ENCODE measurements at regions not wholly inside any gene's neighbourhood (a gene's known extent, or its start where the extent isn't known, plus 50 kb on each side); places are given as distances from the start of the nearest gene placed in this dataset.

DNA sequence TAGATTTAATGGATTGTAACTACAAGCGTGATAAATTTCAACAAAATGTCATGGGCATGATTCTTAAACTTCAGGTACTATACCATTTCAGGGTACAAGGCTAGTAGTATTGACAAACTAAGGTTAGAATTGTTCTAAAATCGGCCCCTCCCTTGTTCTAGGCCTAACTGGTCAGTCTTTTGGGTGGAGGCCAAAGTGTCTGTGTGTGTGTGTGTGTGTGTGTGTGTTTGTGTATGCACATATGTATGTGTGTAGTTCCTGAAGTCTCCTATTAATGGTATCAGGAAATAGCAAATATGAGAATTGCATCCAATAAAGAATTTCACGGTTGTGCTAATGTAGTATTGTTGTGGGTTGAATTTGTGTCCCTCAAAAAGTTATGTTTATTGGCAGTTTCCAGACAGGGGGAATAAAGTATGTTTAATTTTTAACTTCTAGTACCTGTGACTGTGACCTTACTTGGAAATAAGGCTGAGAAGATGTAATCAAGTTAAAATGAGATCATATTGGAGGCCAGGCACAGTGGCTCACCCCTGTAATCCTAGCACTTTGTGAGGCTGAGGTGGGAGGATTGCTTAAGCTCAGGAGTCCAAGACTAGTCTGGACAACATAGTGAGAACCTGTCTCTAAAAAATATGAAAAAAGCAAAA, 119.2 kb downstream of the KLF5 start:
- no peak overlapping the region for H3K4me3 ChIP-seq (ENCODE audit: low read length)
- H3K9me2 ChIP-seq (replicated peaks; ENCODE audit: insufficient read depth, low read length): no peaks in the 10 kb centered on the region
- H2AFZ ChIP-seq (ENCODE audit: low read length): no peak overlapping the region
- H3K79me2 ChIP-seq (ENCODE audit: low read length): no peaks in the 10 kb centered on the region
- no peaks in the 10 kb centered on the region for H3K4me1 ChIP-seq (ENCODE audit: low read length)
- H3K9ac ChIP-seq (ENCODE audit: low read length): no peak overlapping the region
- no peak overlapping the region for H3K27ac ChIP-seq (ENCODE audit: low read length)
- H3K27me3 ChIP-seq (ENCODE audit: low read length): no peaks in the 10 kb centered on the region
- no peak overlapping the region for H3K4me2 ChIP-seq (ENCODE audit: low read depth, low read length, poor library complexity, severe bottlenecking)
- H4K20me1 ChIP-seq (ENCODE audit: insufficient read depth, low read depth, low read length): no peaks in the 10 kb centered on the region
- no peaks in the 10 kb centered on the region for H3K36me3 ChIP-seq (ENCODE audit: insufficient read depth, low read length)
- H3K9me3 ChIP-seq (ENCODE audit: low read length): no peaks in the 10 kb centered on the region
- no peak for DNase-seq

DNA sequence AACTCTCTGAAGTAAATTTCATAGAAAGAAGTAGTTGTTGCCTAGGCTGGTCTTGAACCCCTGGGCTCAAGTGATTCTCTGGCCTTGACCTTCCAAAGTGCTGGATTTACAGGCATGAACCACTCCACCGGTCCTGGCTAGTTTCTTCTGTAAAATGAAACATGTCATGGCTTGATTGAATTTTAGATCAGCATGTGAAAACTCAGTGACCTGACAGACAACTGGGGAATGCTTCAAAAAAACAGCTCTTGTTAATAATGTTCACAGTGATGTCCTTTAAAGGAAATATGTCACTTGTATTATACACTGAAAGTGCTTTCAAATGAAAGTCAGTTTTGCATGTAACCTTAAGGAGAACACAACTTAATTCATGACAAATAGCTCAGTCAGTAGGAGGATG, 118.2 kb downstream of the KLF5 start:
- no peak for DNase-seq
- Histone ChIP-seq H3K9me3 (ENCODE audit: low read length) (no peaks in the 10 kb centered on the region), H2AFZ (ENCODE audit: low read length) (no peak overlapping the region)

DNA sequence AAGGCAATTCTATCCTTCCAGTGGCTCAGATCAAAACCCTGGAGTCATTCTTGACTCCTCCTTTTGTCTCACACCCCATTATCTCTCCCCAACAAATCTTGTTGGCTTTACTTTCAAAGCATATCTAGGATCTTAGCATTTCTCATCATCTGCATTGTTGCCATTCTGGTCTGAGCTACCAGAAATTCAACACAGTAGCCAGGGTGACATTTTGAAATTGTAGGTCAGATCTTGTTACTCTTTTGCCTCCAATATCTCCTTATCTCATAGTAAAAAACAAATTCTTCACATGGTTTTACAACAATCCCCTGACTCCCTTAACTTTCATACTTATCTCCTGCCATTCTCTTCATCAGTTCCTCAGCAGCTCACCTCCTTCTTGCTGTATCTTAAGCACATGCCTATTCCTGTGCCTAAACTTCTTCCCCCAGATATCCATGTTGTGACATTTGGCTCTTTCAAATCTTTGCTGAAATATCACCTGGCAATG, 115.8 kb downstream of the KLF5 start:
- Histone ChIP-seq H4K20me1 (ENCODE audit: insufficient read depth, low read depth, low read length) (no peaks in the 10 kb centered on the region), H3K79me2 (ENCODE audit: low read length) (no peaks in the 10 kb centered on the region), H3K27me3 (ENCODE audit: low read length) (no peaks in the 10 kb centered on the region; the same call in 1 of the 2 replicates), H3K4me3 (ENCODE audit: low read length) (no peak overlapping the region), H2AFZ (ENCODE audit: low read length) (no peak overlapping the region), H3K9ac (ENCODE audit: low read length) (no peak overlapping the region), H3K4me2 (ENCODE audit: low read depth, low read length, poor library complexity, severe bottlenecking) (no peak overlapping the region), H3K4me1 (ENCODE audit: low read length) (peaks cover 5% of the 10 kb centered on the region), H3K36me3 (ENCODE audit: insufficient read depth, low read length) (no peaks in the 10 kb centered on the region), H3K9me2 (replicated peaks; ENCODE audit: insufficient read depth, low read length) (no peaks in the 10 kb centered on the region), H3K9me3 (ENCODE audit: low read length) (no peaks in the 10 kb centered on the region), H3K27ac (ENCODE audit: low read length) (no peak overlapping the region)
- no peak for DNase-seq

More for the DNA sequence above, 118.2 kb downstream of the KLF5 start:
- no peaks in the 10 kb centered on the region for H3K79me2 ChIP-seq (ENCODE audit: low read length)
- H3K27me3 ChIP-seq (ENCODE audit: low read length): no peaks in the 10 kb centered on the region
- no peak overlapping the region for H3K27ac ChIP-seq (ENCODE audit: low read length)
- H3K4me1 ChIP-seq (ENCODE audit: low read length): no peaks in the 10 kb centered on the region
- H3K36me3 ChIP-seq (ENCODE audit: insufficient read depth, low read length): no peaks in the 10 kb centered on the region
- H3K9ac ChIP-seq (ENCODE audit: low read length): no peak overlapping the region
- H3K4me2 ChIP-seq (ENCODE audit: low read depth, low read length, poor library complexity, severe bottlenecking): no peak overlapping the region
- no peaks in the 10 kb centered on the region for H4K20me1 ChIP-seq (ENCODE audit: insufficient read depth, low read depth, low read length)
- H3K4me3 ChIP-seq (ENCODE audit: low read length): no peak overlapping the region
- no peaks in the 10 kb centered on the region for H3K9me2 ChIP-seq (replicated peaks; ENCODE audit: insufficient read depth, low read length)

DNA sequence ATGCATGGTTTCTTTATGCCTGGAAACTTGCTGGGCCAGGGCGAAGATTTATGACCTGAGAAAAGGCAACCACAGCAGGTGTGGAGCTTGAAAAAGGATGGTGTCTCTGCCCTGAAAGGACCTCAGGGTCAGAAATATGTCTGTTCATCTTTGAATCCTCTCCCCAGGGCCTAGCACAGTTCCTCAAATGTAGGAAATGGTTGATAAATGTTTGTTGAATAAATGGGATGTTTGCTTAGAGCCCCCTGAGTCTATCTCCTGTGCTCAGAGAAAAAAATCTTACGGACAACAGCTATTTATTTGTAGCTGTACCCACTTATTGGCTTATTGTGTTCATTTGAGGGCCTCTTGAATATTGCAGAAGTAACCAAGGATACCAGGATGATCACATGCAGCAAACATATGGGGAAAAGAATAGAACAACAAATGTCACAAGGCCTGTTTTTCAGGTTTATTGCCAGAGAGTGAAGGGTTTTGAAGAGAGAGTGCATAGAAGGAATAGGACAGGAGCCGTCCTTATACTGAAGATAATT, 114.5 kb downstream of the KLF5 start:
- no peaks in the 10 kb centered on the region for H3K79me2 ChIP-seq (ENCODE audit: low read length)
- H3K9me2 ChIP-seq (replicated peaks; ENCODE audit: insufficient read depth, low read length): no peaks in the 10 kb centered on the region
- no peak for DNase-seq
- H3K27ac ChIP-seq (ENCODE audit: low read length): no peak overlapping the region
- no peaks in the 10 kb centered on the region for H3K36me3 ChIP-seq (ENCODE audit: insufficient read depth, low read length)
- no peaks in the 10 kb centered on the region for H4K20me1 ChIP-seq (ENCODE audit: insufficient read depth, low read depth, low read length)
- H3K27me3 ChIP-seq (ENCODE audit: low read length): no peaks in the 10 kb centered on the region; the same call in 1 of the 2 replicates
- no peak overlapping the region for H3K4me3 ChIP-seq (ENCODE audit: low read length)
- H3K4me1 ChIP-seq (ENCODE audit: low read length): peaks cover 5% of the 10 kb centered on the region
- H3K9me3 ChIP-seq (ENCODE audit: low read length): no peaks in the 10 kb centered on the region
- no peak overlapping the region for H3K4me2 ChIP-seq (ENCODE audit: low read depth, low read length, poor library complexity, severe bottlenecking)
- H3K9ac ChIP-seq (ENCODE audit: low read length): no peak overlapping the region
- H2AFZ ChIP-seq (ENCODE audit: low read length): no peak overlapping the region

DNA sequence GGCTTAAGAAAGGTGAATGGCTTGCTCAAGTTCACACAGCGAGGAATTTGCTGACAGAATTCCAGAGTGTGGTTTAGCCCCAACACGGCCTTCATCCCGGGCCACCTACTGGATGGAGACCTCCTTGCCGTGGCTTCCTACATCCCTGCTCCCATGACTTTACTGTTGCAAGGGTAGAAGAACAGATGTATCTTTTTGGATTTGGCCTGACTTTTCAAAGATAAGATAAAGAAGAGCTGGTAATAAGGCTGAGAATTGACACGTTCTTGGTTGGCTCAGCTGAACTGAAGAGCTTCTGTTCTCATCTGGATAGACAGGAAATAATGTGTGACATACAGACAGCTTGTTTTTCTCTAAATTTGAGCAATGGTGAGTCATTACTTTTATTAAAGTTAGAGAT, 113.1 kb downstream of the KLF5 start:
- H3K4me1 ChIP-seq (ENCODE audit: low read length): peaks cover 5% of the 10 kb centered on the region
- H3K9me2 ChIP-seq (replicated peaks; ENCODE audit: insufficient read depth, low read length): no peaks in the 10 kb centered on the region
- H3K79me2 ChIP-seq (ENCODE audit: low read length): no peaks in the 10 kb centered on the region
- H3K4me3 ChIP-seq (ENCODE audit: low read length): no peak overlapping the region
- no peak overlapping the region for H3K27ac ChIP-seq (ENCODE audit: low read length)
- H3K4me2 ChIP-seq (ENCODE audit: low read depth, low read length, poor library complexity, severe bottlenecking): no peak overlapping the region
- DNase-seq: no peak
- H3K9ac ChIP-seq (ENCODE audit: low read length): no peak overlapping the region
- no peaks in the 10 kb centered on the region for H3K9me3 ChIP-seq (ENCODE audit: low read length)
- H3K27me3 ChIP-seq (ENCODE audit: low read length): no peaks in the 10 kb centered on the region; the same call in 1 of the 2 replicates
- no peak overlapping the region for H2AFZ ChIP-seq (ENCODE audit: low read length)
- no peaks in the 10 kb centered on the region for H4K20me1 ChIP-seq (ENCODE audit: insufficient read depth, low read depth, low read length)
- no peaks in the 10 kb centered on the region for H3K36me3 ChIP-seq (ENCODE audit: insufficient read depth, low read length)

DNA sequence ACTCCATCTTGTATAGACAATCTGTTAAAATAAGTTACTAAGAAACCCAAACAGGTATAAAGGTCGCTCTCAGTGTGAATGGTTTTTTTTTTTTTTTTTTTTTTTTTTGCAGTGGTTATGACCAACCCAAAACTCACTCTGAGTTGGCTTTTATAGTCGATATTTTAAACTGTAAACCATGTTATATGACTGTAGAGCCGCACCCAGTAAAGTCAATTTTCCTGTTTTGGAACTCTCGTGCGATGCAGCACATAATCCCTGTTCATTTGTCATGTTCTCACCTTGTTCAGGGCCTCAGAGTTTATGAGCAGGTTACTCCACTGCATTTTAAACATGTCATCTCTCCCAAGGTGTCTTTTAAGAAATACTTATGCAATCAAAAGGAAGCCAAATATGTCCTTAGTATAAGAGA, 112.5 kb downstream of the KLF5 start:
- H3K9me2 ChIP-seq (replicated peaks; ENCODE audit: insufficient read depth, low read length): no peaks in the 10 kb centered on the region
- no peaks in the 10 kb centered on the region; the same call in 1 of the 2 replicates for H3K27me3 ChIP-seq (ENCODE audit: low read length)
- H3K4me1 ChIP-seq (ENCODE audit: low read length): peaks cover 5% of the 10 kb centered on the region
- H3K9ac ChIP-seq (ENCODE audit: low read length): no peak overlapping the region
- no peak for DNase-seq
- H3K79me2 ChIP-seq (ENCODE audit: low read length): no peaks in the 10 kb centered on the region
- no peak overlapping the region for H2AFZ ChIP-seq (ENCODE audit: low read length)
- H3K36me3 ChIP-seq (ENCODE audit: insufficient read depth, low read length): no peaks in the 10 kb centered on the region
- H3K4me3 ChIP-seq (ENCODE audit: low read length): no peak overlapping the region
- H4K20me1 ChIP-seq (ENCODE audit: insufficient read depth, low read depth, low read length): no peaks in the 10 kb centered on the region
- H3K9me3 ChIP-seq (ENCODE audit: low read length): no peaks in the 10 kb centered on the region
- H3K4me2 ChIP-seq (ENCODE audit: low read depth, low read length, poor library complexity, severe bottlenecking): no peak overlapping the region
- no peak overlapping the region for H3K27ac ChIP-seq (ENCODE audit: low read length)

DNA sequence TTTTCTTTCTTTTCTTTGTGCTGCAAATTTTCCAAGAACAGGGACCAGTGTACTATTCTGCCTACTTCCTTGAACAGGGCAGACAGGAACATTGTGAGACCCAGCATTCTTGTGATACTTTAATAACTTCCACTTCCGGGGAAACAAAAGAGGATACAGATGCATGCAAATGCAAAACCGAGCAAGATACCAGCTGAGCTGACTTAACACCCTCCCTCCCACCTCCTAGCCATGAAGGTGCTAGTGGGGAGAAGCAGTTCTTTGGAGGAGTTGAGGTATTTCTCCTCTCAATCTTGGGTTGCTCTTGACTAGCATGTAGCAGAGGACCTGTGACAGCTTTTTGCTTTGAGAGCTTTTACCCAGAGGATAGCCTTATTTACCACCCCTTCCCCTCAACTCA, 111.2 kb downstream of the KLF5 start:
- no peak overlapping the region for H2AFZ ChIP-seq (ENCODE audit: low read length)
- no peak for DNase-seq

DNA sequence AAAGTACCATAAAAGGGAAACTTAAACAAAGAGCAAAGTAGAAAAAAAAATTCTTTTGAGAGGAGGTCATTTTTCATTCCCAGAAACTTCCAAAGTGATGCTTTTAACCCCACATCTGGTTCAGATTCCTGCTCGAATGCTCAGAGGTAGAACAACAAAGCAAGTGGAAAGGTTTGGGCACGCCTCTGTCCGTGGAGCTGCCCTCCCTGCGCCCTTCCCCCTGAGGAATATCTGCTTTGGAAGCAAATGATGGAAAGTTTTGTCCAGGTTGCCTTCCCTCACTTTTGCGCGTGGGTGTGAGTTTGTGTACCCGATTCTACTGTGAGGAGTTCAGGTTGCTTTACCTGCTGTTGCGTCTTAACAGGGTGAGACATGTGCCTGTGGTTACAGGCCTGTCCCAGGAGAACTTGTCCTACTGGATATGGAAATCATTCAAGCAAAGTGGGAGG, 110.2 kb downstream of the KLF5 start:
- Histone ChIP-seq H3K4me1 (ENCODE audit: low read length) (peaks cover 5% of the 10 kb centered on the region), H3K9ac (ENCODE audit: low read length) (no peak overlapping the region), H2AFZ (ENCODE audit: low read length) (no peak overlapping the region), H3K4me2 (ENCODE audit: low read depth, low read length, poor library complexity, severe bottlenecking) (no peak overlapping the region), H3K27ac (ENCODE audit: low read length) (no peak overlapping the region), H3K9me2 (replicated peaks; ENCODE audit: insufficient read depth, low read length) (no peaks in the 10 kb centered on the region), H3K79me2 (ENCODE audit: low read length) (no peaks in the 10 kb centered on the region), H3K4me3 (ENCODE audit: low read length) (no peak overlapping the region), H3K36me3 (ENCODE audit: insufficient read depth, low read length) (no peaks in the 10 kb centered on the region), H3K9me3 (ENCODE audit: low read length) (no peaks in the 10 kb centered on the region), H3K27me3 (ENCODE audit: low read length) (no peaks in the 10 kb centered on the region; the same call in 1 of the 2 replicates), H4K20me1 (ENCODE audit: insufficient read depth, low read depth, low read length) (no peaks in the 10 kb centered on the region)
- no peak for DNase-seq

More for the DNA sequence above, 111.2 kb downstream of the KLF5 start:
- Histone ChIP-seq H3K4me3 (ENCODE audit: low read length) (no peak overlapping the region), H3K36me3 (ENCODE audit: insufficient read depth, low read length) (no peaks in the 10 kb centered on the region), H3K9me2 (replicated peaks; ENCODE audit: insufficient read depth, low read length) (no peaks in the 10 kb centered on the region), H3K9ac (ENCODE audit: low read length) (no peak overlapping the region), H3K27me3 (ENCODE audit: low read length) (no peaks in the 10 kb centered on the region; the same call in 1 of the 2 replicates), H3K4me1 (ENCODE audit: low read length) (peaks cover 5% of the 10 kb centered on the region), H3K79me2 (ENCODE audit: low read length) (no peaks in the 10 kb centered on the region), H4K20me1 (ENCODE audit: insufficient read depth, low read depth, low read length) (no peaks in the 10 kb centered on the region), H3K9me3 (ENCODE audit: low read length) (no peaks in the 10 kb centered on the region), H3K4me2 (ENCODE audit: low read depth, low read length, poor library complexity, severe bottlenecking) (no peak overlapping the region), H3K27ac (ENCODE audit: low read length) (no peak overlapping the region)
